ENCODE measurements at regions not wholly inside any gene's neighbourhood (a gene's known extent, or its start where the extent isn't known, plus 50 kb on each side); places are given as distances from the start of the nearest gene placed in this dataset.

GRCh38 chr6:113450061-113450465, 407.1 kb upstream of the MARCKS start:
- DNase-seq (ENCODE audit: low read depth, low spot score): no peak
- TF ChIP-seq CTCF (IDR thresholded peaks at IDR 0.05; ENCODE audit: low read depth, low read length): no peak
- in situ Hi-C loops (cut with HindIII; ENCODE audit: low sequenced_read_pairs): no loop called here
- H3K4me3 ChIP-seq (ENCODE audit: low read depth, low read length): no peak overlapping the region

GRCh38 chr6:113451049-113451448, 406.1 kb upstream of the MARCKS start:
- TF ChIP-seq CTCF (IDR thresholded peaks at IDR 0.05; ENCODE audit: low read depth, low read length): no peak
- H3K4me3 ChIP-seq (ENCODE audit: low read depth, low read length): no peak overlapping the region
- DNase-seq (ENCODE audit: low read depth, low spot score): no peak
- in situ Hi-C loops (cut with HindIII; ENCODE audit: low sequenced_read_pairs): no loop called here

- no peak for TF ChIP-seq CTCF (IDR thresholded peaks at IDR 0.05; ENCODE audit: low read depth, low read length)
- peak; percentile 90 for DNase-seq (ENCODE audit: low read depth, low spot score)
- in situ Hi-C loops (cut with HindIII; ENCODE audit: low sequenced_read_pairs): no loop called here
- no peak overlapping the region for H3K4me3 ChIP-seq (ENCODE audit: low read depth, low read length)
Measured at GRCh38 chr6:113457198-113457597, 399.9 kb upstream of the MARCKS start.

GRCh38 chr6:113457751-113458150, 399.4 kb upstream of the MARCKS start:
- no peak for TF ChIP-seq CTCF (IDR thresholded peaks at IDR 0.05; ENCODE audit: low read depth, low read length)

GRCh38 chr6:113458368-113459010, 398.7 kb upstream of the MARCKS start:
- no peak overlapping the region for H3K4me3 ChIP-seq (ENCODE audit: low read depth, low read length)
- DNase-seq (ENCODE audit: low read depth, low spot score): no peak
- no peak for TF ChIP-seq CTCF (IDR thresholded peaks at IDR 0.05; ENCODE audit: low read depth, low read length)
- in situ Hi-C loops (cut with HindIII; ENCODE audit: low sequenced_read_pairs): no loop called here

More at GRCh38 chr6:113457751-113458150, 399.4 kb upstream of the MARCKS start:
- in situ Hi-C loops (cut with HindIII; ENCODE audit: low sequenced_read_pairs): no loop called here
- no peak overlapping the region for H3K4me3 ChIP-seq (ENCODE audit: low read depth, low read length)
- DNase-seq (ENCODE audit: low read depth, low spot score): no peak

- H3K4me3 ChIP-seq (ENCODE audit: low read depth, low read length): no peak overlapping the region
- peak; percentile 31 for TF ChIP-seq CTCF (IDR thresholded peaks at IDR 0.05; ENCODE audit: low read depth, low read length)
- no peak for DNase-seq (ENCODE audit: low read depth, low spot score)
- in situ Hi-C loops (cut with HindIII; ENCODE audit: low sequenced_read_pairs): no loop called here
Measured at GRCh38 chr6:113461153-113461932, 395.8 kb upstream of the MARCKS start.

All from astrocyte of the spinal cord (primary cell).